HG03342 (cell line): ENCODE measurements at regions not wholly inside any gene's neighbourhood (a gene's known extent, or its start where the extent isn't known, plus 50 kb on each side); places are given as distances from the start of the nearest gene placed in this dataset.
"Not testable (repeated sequence)": the region's sequence is repeated elsewhere in the genome, so short reads cannot be mapped to it uniquely, and the experiment has no call there.

Experiments
- ATAC-seq: cut with Tn5 transposase; IDR thresholded peaks from one replicate; pipeline ENCODE4 v1.9.1; 2021; ENCODE audit warnings: mild to moderate bottlenecking, moderate library complexity; ENCODE audit not compliant: unreplicated experiment

DNA sequence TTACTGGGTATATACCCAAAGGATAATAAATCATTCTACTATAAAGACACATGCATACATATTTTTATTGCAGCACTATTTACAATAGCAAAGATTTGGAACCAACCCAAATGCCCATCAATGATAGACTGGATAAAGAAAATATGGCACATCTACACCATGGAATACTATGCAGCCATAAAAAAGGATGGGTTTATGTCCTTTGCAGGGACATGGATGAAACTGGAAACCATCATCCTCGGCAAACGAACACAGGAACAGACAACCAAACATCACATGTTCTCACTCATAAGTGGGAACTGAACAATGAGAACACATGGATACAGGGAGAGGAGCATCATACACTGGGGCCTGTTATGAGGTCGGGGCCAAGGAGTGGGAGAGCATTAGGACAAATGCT, 665.0 kb upstream of the KCNMB2 start:
- ATAC-seq: not testable (repeated sequence)

DNA sequence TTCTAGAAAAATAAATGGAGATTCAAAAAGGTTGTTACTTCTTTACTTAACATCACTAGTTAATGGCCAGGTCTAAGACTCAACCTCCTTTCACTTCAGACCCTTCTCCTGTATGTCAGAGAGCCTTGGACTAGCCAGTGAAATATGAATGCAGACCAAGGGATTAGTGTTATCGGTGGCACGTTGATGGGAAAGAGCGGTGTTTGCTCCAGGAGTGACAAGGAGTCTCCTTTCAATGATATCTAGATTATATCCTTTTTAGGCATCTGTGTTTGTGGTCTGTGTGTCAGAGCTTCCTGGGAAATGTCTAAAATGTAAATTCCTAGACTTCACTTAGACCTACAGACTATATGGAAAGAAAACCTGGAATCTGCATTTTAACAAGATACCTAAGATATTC, 658.0 kb upstream of the KCNMB2 start:
- ATAC-seq: no peak

GRCh38 chr3:177878957-177879356, 657.3 kb upstream of the KCNMB2 start:
- no peak for ATAC-seq

DNA sequence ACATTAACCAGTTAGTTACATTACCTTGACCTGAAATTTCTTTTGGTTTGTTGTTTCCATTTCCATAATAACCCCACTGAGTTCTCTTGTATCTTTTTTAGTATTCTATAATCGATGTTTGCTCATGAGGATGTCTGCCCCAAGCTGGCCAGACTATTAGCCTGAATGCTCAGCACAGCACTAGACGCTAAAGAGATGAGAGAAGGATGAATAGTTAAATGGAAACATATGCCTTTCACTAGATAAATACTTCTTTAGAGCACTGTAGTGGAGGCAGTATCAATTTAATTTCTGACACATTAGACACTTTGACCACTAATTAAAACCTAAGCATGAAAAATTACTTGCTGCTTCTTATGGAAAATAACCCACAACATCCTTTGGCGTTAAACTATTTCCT, 654.9 kb upstream of the KCNMB2 start:
- no peak for ATAC-seq

DNA sequence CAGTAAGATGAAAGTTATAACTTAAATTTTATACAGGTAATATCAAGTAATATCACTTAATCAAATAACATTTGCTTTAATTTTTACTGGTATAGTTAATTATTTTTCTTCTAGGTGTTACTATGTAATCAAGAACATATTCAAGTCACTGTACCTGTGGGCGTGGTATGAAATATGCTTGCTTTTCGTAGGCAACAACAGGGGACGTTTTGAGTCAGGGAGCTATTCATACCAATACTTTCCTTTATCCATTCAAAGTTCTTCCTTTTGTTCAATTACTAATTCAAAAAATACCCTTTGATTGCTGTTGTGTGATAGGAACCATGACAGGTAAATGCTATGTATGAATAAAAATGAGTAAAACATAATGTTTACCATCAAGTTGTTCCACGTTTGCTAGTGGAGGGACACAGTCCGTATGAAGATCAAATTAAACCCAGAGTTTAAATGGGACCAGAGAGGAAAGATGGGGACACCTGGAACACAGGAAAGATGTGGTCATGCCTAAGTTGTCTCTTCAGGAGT, 654.0 kb upstream of the KCNMB2 start:
- ATAC-seq: no peak

DNA sequence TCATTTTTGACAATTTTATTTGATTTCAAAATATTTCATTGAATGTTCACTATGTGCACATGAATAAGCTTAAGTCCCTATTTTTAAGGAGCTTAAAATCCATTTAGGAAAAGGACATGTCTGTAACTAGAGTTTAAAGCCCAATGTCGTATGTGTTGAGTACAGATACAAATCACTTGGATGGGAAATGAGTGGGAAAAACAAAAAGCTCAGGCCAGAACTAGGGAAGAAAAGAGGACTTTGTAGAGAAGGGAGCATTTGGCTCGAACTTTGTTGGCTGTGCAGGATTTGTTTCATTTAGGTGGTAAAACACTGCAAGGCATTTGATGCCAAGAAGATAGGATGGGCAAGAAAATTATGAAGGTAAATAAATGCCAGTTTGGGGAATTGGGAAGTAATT, 653.1 kb upstream of the KCNMB2 start:
- ATAC-seq: no peak

GRCh38 chr3:177883957-177884356, 652.3 kb upstream of the KCNMB2 start:
- no peak for ATAC-seq

GRCh38 chr3:177885063-177885462, 651.2 kb upstream of the KCNMB2 start:
- no peak for ATAC-seq

GRCh38 chr3:177886501-177886900, 649.7 kb upstream of the KCNMB2 start:
- no peak for ATAC-seq

DNA sequence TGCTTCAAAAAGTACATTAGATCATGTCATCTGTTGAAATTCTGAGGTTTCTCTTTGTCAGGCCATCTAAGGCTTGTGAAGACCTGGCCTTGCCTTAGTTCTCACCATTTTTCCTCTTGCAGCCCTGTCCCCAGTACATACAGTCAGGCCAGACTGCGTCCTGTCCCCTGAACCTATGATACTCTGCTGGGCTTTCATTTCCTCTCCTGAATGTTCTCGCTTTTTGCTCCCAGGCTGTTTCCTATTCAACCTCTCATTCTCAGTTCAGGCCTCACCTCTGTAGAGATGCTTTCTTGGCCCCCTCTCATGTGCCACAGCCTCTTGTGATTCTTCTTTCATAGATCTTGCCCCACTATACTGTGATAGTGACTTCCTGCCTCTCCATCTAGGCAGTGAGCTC, 648.8 kb upstream of the KCNMB2 start:
- ATAC-seq: peak; percentile 58

DNA sequence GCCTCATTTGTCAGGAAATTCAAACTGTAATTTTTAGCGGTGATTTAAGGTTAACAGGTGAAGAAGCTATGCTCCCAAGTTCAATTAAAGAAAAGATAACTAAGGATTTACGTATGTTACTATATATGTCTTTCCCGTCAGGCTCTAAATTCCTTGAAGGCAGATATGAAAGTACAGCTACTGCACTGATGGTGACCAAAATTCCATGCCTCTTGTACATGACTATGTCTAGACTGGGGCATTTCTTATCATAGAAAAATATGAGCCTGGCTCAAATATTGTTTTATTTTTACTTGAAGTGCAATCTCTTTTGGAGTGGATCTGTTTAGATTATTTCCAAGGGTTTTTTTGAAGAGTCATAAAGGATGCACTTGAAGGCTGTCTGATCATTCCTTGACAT, 647.1 kb upstream of the KCNMB2 start:
- ATAC-seq: no peak

DNA sequence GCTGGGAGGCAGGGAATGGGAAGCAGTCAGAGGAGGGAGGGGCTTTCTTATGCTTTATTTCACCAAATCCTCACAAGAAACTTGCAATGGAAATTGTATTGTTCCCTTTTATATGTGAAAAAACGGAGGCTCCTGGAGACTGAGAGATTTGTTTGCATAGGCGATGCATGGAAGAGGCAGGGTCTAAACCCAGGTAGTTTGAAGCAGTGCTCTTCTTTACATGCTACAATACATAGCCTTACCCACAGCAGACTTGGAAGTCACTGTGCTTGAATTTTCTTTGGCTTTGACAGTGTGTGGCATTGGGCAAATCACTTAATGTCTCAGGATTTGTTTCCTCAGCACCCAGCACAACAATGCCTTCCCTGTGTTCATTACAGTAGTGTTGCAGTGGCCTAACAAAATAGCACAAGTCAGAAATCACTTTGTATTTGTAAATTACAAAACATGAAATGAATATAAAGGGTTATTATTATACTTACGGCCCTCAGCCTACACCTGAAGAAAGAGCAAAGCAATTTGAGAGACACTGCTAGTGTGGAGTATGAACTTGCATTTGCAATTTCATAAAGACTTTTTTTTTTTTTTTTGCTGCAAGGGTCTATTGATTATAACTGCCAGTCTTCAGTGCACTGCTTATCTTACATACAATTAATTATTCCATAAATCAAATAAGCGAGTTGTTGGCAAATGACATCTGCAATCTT, 646.4 kb upstream of the KCNMB2 start:
- ATAC-seq: no peak

GRCh38 chr3:177890359-177890683, 645.9 kb upstream of the KCNMB2 start:
- ATAC-seq: no peak

- not testable (repeated sequence) for ATAC-seq
These were observed 644.7 kb upstream of the KCNMB2 start for GRCh38 chr3:177891569-177891968.

GRCh38 chr3:177893331-177893730, 642.9 kb upstream of the KCNMB2 start:
- no peak for ATAC-seq

DNA sequence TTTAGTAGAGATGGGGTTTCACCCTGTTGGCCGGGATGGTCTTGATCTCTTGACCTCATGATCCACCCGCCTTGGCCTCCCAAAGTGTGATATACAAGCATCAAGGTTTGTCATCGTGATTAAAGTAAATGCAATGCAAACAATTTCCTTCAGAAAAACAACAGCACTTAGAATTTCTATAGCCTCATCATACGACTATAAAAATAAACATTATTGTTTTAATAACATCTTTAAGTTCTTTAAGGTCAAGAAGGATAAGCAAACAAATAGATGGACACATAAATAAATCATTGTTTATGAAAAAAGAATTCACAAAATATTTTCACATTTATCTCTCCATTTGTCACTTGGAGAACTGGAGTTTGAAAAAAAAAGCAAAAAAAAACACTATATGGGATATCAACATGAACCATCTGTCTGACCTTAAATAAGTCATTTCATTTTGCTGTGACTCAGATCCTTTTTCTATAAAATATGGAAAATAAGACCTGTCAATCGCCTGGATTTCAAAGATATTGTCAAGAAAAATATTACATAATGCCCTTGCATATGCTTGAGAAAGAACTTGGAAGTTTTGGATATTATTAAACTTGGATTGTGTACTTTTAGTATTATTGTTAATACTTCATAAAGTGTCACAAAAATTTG, 642.0 kb upstream of the KCNMB2 start:
- no peak for ATAC-seq

GRCh38 chr3:177898185-177898584, 638.1 kb upstream of the KCNMB2 start:
- no peak for ATAC-seq

GRCh38 chr3:177899275-177900067, 636.8 kb upstream of the KCNMB2 start:
- no peak for ATAC-seq

- no peak for ATAC-seq
These were observed 633.4 kb upstream of the KCNMB2 start for GRCh38 chr3:177902876-177903275.

GRCh38 chr3:177904621-177905020, 631.6 kb upstream of the KCNMB2 start:
- no peak for ATAC-seq

- ATAC-seq: no peak
These were observed 630.8 kb upstream of the KCNMB2 start for GRCh38 chr3:177905173-177906125.
